Transverse colon (tissue), 4 donors: ENCODE measurements at regions not wholly inside any gene's neighbourhood (a gene's known extent, or its start where the extent isn't known, plus 50 kb on each side); places are given as distances from the start of the nearest gene placed in this dataset.

ENCODE experiments used
- DNase-seq: peaks from one replicate; pipeline ENCODE4 v3.0.0-alpha.2; 2019
- H3K27ac ChIP-seq, 4 donors: fragments of 200-600 bp; sonication (generic); 2 replicates each; pipeline ENCODE4 v1.5.1; 2016 to 2018; ENCODE audit warnings: inconsistent platforms in 4 of 4
- H3K27me3 ChIP-seq: fragments of 200-600 bp; sonication (generic); 2 replicates; pipeline ENCODE4 v1.5.1; 2017; ENCODE audit warnings: inconsistent platforms
- H3K36me3 ChIP-seq, 4 donors: fragments of 200-600 bp; sonication (generic); 2 replicates each; pipeline ENCODE4 v1.5.1; 2017 to 2019; ENCODE audit warnings: inconsistent platforms in 4 of 4
- H3K4me1 ChIP-seq, 4 donors: fragments of 200-600 bp; sonication (generic); 2 replicates each; pipeline ENCODE4 v1.5.1; 2017 to 2020; ENCODE audit warnings: inconsistent platforms in 4 of 4
- H3K4me3 ChIP-seq, 4 donors: fragments of 200-600 bp; sonication (generic); 1 replicate in 1 of 4; 2 replicates in 3 of 4; pipeline versions ENCODE4 v1.5.1 to v1.6.1; 2017 to 2019; ENCODE audit warnings: inconsistent platforms in 4 of 4
- H3K9me3 ChIP-seq, 2 donors: fragments of 200-600 bp; sonication (generic); 2 replicates each; pipeline ENCODE4 v1.5.1; 2017 to 2019; ENCODE audit warnings: inconsistent platforms in 2 of 2
- EP300 ChIP-seq: sonication (generic); formaldehyde crosslinking; IDR thresholded peaks from one replicate; pipeline ENCODE4 v1.6.1; 2017; ENCODE audit warnings: antibody characterized with exemption, low read depth
- POLR2A ChIP-seq: fragments of 450-650 bp; IDR thresholded peaks from one replicate; pipeline ENCODE4 v1.6.1; 2016; ENCODE audit warnings: antibody characterized with exemption, mild to moderate bottlenecking, moderate library complexity
- POLR2AphosphoS5 ChIP-seq, 3 donors: sonication (generic); formaldehyde crosslinking; IDR thresholded peaks; one replicate each; pipeline ENCODE4 v1.6.1; 2016; ENCODE audit warnings: antibody characterized with exemption in 3 of 3
- WGBS, 2 donors: methylation state at CpG; one replicate each; pipeline ENCODE4 v1.1.5; 2018; ENCODE audit warnings: low coverage in 1 of 2; 5-methylcytosine and 5-hydroxymethylcytosine counted together
- in situ Hi-C, 4 donors: fragments of 200-750 bp; cut with MboI; loops; one replicate each; pipeline versions ENCODE4 v1.15.0 to v1.15.1; 2017; ENCODE audit warnings: low sequenced_read_pairs in 3 of 4, low pct_ligation_motif_present in 1 of 4, low pct_unique_long_range_greater_than_20kb in 1 of 4
- intact Hi-C: fragments of 100-400 bp; cut with DNase I; formaldehyde crosslinking; loops from one replicate; pipeline ENCODE4 v1.15.1; 2023; ENCODE audit warnings: low total_unique reads
- TF ChIP-seq, protein P1 (sequence below), 5 experiments: fragments of 200-600 bp in 3 of 5; fragments of 450-650 bp in 2 of 5; sonication (generic) in 3 of 5; IDR thresholded peaks; 1 replicate in 2 of 5; 2 replicates in 3 of 5; pipeline ENCODE4 v1.5.1; 2016 to 2017; ENCODE audit warnings: antibody characterized with exemption in 5 of 5, inconsistent platforms in 3 of 5, mild to moderate bottlenecking in 2 of 5, moderate library complexity in 1 of 5

DNA sequence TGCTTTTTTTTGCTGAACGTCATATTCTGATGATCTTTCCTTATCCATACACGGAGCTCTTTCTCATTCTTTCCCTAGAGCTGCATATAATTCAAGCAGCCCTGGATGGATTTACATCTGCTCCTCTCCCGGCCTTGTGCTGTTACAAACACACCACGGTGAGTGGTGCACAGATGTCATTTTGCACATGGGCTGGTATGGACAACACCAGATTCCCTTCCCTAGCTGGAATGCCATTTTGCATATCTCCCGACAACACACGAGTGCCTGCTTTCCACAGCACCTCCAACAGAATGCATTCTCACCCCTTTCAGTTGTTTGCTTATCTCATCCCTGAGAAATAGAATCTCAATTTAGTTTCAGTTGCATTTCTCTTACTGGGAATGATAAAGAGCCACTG is 69.5 kb upstream of the AFDN start:
- 67 to 90% methylated on average over 4 to 6 of the region's 6 CpGs for WGBS, 2 donors
- intact Hi-C loops (no loop called here), in situ Hi-C loops (no loop called here)
- Histone ChIP-seq H3K27ac (no peak overlapping the region), H3K36me3 (no peaks in the 10 kb centered on the region), H3K4me3 (no peak overlapping the region), H3K9me3 (no peaks in the 10 kb centered on the region), H3K27me3 (no peaks in the 10 kb centered on the region), H3K4me1 (peaks cover 0 to 11% (median 8%) of the 10 kb centered on the region in 4 donors)
- DNase-seq = no peak
- TF ChIP-seq EP300 (no peak), POLR2AphosphoS5 (IDR thresholded peaks at IDR 0.05) (no peak), POLR2A (no peak)
- TF ChIP-seq, protein P1, sequence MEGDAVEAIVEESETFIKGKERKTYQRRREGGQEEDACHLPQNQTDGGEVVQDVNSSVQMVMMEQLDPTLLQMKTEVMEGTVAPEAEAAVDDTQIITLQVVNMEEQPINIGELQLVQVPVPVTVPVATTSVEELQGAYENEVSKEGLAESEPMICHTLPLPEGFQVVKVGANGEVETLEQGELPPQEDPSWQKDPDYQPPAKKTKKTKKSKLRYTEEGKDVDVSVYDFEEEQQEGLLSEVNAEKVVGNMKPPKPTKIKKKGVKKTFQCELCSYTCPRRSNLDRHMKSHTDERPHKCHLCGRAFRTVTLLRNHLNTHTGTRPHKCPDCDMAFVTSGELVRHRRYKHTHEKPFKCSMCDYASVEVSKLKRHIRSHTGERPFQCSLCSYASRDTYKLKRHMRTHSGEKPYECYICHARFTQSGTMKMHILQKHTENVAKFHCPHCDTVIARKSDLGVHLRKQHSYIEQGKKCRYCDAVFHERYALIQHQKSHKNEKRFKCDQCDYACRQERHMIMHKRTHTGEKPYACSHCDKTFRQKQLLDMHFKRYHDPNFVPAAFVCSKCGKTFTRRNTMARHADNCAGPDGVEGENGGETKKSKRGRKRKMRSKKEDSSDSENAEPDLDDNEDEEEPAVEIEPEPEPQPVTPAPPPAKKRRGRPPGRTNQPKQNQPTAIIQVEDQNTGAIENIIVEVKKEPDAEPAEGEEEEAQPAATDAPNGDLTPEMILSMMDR (IDR thresholded peaks at IDR 0.05) = no peak

DNA sequence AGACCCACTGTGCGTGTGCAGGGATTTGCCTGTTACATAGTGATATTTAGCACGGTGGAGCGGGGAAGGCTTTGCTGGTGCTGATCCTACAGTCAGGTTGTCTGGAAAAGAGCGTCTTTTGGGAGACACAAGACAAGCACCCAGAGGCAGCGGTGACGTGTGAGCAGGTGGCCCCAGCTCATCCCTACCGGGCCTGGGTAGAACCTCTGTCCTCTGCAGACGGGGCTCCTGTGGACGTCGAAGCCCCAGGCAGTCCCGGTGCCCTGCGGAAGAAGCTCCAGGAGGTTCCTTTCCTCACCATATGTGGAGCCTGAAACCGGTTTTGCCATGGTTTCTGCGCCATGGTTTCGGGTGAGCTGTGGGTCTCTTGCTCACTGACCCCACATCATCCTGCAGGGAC is 68.9 kb upstream of the AFDN start:
- intact Hi-C loops = no loop called here
- WGBS, 2 donors = 93 to 100% methylated on average over 2 to 15 of the region's 15 CpGs
- TF ChIP-seq, protein P1 (IDR thresholded peaks at IDR 0.05) = no peak
- TF ChIP-seq EP300 (no peak), POLR2AphosphoS5 (IDR thresholded peaks at IDR 0.05) (no peak), POLR2A (no peak)
- no peak for DNase-seq
- Histone ChIP-seq H3K36me3 (no peaks in the 10 kb centered on the region), H3K4me3 (no peak overlapping the region), H3K9me3 (no peaks in the 10 kb centered on the region), H3K4me1 (peaks cover 0 to 11% (median 8%) of the 10 kb centered on the region in 4 donors), H3K27ac (no peak overlapping the region), H3K27me3 (no peaks in the 10 kb centered on the region)
- in situ Hi-C loops = no loop called here

DNA sequence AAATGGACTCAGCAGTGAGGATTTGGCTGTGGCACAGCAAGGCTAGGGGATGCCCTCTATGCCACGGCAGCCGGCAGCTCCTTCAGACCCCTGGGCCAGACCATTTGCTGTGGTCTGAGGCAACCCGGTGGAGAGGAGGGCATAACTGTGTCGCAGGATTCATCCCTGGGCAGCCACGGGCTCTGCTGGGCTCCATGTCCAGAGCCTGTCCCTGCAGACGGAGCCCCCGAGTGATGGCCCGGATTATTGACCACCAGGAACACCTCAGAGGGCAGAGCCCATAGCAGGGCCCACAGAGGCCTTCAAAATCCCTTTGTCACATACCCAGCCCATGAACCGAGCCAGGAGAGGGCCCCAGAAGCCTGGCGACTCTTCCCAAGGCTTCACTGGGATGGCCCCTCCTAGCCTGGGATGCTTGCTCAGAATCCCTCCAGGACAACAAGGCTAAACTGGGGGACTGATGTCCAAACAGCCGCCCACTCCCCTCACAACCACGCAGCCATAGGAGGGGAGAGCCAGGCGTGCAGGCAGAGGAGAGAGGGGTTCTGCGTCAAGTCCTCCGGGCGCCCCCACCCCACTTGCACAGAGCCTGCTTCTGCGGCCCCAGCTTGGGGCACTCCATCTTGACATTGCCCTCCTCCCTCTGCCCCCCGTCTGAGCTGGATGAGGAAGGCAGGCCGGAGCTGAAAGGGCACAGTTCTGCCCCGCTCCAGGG is 68.2 kb upstream of the AFDN start:
- no peak for TF ChIP-seq POLR2AphosphoS5 (IDR thresholded peaks at IDR 0.05)
- TF ChIP-seq EP300 = no peak
- no peak for TF ChIP-seq POLR2A
- TF ChIP-seq, protein P1 (IDR thresholded peaks at IDR 0.05) = no peak
- Histone ChIP-seq H3K4me1 (peaks cover 0 to 11% (median 8%) of the 10 kb centered on the region in 4 donors), H3K9me3 (no peaks in the 10 kb centered on the region), H3K27me3 (no peaks in the 10 kb centered on the region), H3K4me3 (no peak overlapping the region), H3K36me3 (no peaks in the 10 kb centered on the region), H3K27ac (no peak overlapping the region)
- DNase-seq = no peak
- intact Hi-C loops = no loop called here
- 90% methylated on average over 20 of the region's 20 CpGs; no CpG with 5 or more reads in 1 of the 2 donors for WGBS, 2 donors
- in situ Hi-C loops = no loop called here

DNA sequence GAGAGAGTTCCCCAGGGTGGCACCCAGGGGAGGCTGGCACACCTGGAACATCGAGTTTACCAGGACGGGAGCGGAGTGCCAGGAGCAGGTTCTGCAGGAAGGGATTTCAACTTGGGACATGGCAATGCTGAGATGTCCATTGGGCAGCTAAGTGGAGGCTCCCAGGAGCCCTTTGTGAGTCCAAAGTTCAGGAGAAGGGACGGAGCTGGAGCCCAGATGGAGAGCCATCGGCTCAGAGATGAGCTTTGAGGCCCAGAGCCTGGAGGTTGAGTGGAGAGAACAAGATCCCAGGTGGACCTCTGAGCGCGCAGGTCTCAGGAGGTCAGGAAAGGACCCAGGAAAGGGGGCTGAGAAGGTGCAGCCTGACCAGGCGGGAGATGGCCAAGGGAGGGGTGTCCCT is 67.5 kb upstream of the AFDN start:
- H3K4me1 ChIP-seq = peaks cover 0 to 11% (median 8%) of the 10 kb centered on the region in 4 donors
- no peaks in the 10 kb centered on the region for H3K9me3 ChIP-seq
- intact Hi-C loops = no loop called here
- no peak overlapping the region for H3K27ac ChIP-seq
- H3K27me3 ChIP-seq = no peaks in the 10 kb centered on the region
- 91 to 92% methylated on average over 6 to 8 of the region's 8 CpGs for WGBS, 2 donors
- H3K4me3 ChIP-seq = no peak overlapping the region
- no peaks in the 10 kb centered on the region for H3K36me3 ChIP-seq
- in situ Hi-C loops = no loop called here
- TF ChIP-seq, protein P1 (IDR thresholded peaks at IDR 0.05) = no peak
- no peak for TF ChIP-seq POLR2AphosphoS5 (IDR thresholded peaks at IDR 0.05)
- no peak for TF ChIP-seq EP300
- no peak for TF ChIP-seq POLR2A
- DNase-seq = no peak
